ENCODE measurements at regions not wholly inside any gene's neighbourhood (a gene's known extent, or its start where the extent isn't known, plus 50 kb on each side); places are given as distances from the start of the nearest gene placed in this dataset.

DNA sequence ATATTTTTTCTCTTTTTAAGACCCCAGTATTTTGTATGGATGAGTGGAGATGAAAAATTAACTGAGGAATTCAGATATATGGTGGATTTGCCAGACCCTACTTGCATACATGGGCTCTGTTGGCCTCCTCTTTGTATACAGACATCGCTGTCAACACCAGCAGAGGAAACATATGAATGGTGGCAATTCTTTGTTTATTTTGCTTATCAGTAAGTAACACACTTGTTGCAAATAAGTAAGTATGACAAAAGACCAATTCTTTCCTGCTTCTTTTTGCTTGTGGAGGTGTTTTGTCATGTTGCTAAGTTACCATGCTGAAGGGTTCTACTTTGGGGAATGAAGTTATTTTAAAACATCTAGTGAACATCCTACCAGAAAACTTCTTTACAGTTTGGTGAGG lies 298.2 kb downstream of the KIF4B start:
- Histone ChIP-seq H4K20me1 (ENCODE audit: insufficient read depth, low read length) (no peaks in the 10 kb centered on the region), H3K4me2 (ENCODE audit: low read length) (no peak overlapping the region), H3K36me3 (ENCODE audit: insufficient read depth, low read length) (no peaks in the 10 kb centered on the region), H3K27ac (ENCODE audit: low read depth, low read length, poor library complexity, severe bottlenecking) (no peak overlapping the region), H3K79me2 (ENCODE audit: insufficient read depth, low read depth, low read length) (no peaks in the 10 kb centered on the region), H3K9me2 (ENCODE audit: insufficient read depth, low read length) (no peaks in the 10 kb centered on the region), H3K4me3 (ENCODE audit: low read depth, low read length, poor library complexity, severe bottlenecking) (no peak overlapping the region), H3K9me3 (ENCODE audit: low read length) (no peaks in the 10 kb centered on the region), H2AFZ (ENCODE audit: low read length) (no peak overlapping the region), H3K4me1 (ENCODE audit: insufficient read depth, low read length, poor library complexity, severe bottlenecking) (no peaks in the 10 kb centered on the region)
- BruUV-seq (replicated peaks) = no TSS peak
- no peak for TF ChIP-seq EZH2phosphoT487 (IDR thresholded peaks at IDR 0.05; ENCODE audit: borderline replicate concordance, low read depth, low read length)
- TF ChIP-seq, protein P1, sequence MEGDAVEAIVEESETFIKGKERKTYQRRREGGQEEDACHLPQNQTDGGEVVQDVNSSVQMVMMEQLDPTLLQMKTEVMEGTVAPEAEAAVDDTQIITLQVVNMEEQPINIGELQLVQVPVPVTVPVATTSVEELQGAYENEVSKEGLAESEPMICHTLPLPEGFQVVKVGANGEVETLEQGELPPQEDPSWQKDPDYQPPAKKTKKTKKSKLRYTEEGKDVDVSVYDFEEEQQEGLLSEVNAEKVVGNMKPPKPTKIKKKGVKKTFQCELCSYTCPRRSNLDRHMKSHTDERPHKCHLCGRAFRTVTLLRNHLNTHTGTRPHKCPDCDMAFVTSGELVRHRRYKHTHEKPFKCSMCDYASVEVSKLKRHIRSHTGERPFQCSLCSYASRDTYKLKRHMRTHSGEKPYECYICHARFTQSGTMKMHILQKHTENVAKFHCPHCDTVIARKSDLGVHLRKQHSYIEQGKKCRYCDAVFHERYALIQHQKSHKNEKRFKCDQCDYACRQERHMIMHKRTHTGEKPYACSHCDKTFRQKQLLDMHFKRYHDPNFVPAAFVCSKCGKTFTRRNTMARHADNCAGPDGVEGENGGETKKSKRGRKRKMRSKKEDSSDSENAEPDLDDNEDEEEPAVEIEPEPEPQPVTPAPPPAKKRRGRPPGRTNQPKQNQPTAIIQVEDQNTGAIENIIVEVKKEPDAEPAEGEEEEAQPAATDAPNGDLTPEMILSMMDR (conservative IDR thresholded peaks at IDR 0.05; ENCODE audit: low read length) = no peak
- DNase-seq (ENCODE audit: low spot score) = no peak
- CTCF ChIA-PET (ENCODE audit: unreplicated experiment) = no interaction called here
- POLR2A ChIA-PET = no interaction called here
- intact Hi-C loops (cut with micrococcal nuclease; ENCODE audit: unreplicated experiment) = no loop called here

DNA sequence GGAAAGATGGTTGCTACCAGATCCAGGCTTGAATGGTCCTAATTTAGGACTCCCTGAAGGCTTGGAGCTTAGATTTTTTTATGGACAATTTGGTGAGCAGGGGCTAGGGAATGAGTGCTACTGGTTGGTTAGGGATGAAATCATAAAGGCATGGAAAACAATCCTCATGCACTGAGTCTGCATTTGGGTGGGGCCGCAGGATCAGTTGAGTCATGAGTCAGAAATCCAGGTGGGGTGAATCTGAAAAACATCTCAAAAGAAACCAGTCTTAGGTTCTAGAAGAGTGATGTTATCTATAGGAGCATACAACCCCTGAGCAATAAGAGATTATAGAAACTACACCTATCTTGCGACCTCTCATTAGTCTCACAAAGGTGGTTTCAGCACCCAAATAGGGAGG lies 300.0 kb downstream of the KIF4B start:
- no peak for DNase-seq (ENCODE audit: low spot score)
- Histone ChIP-seq H3K27ac (ENCODE audit: low read depth, low read length, poor library complexity, severe bottlenecking) (no peak overlapping the region), H3K36me3 (ENCODE audit: insufficient read depth, low read length) (no peaks in the 10 kb centered on the region), H4K20me1 (ENCODE audit: insufficient read depth, low read length) (no peaks in the 10 kb centered on the region), H3K9me2 (ENCODE audit: insufficient read depth, low read length) (no peaks in the 10 kb centered on the region), H3K4me1 (ENCODE audit: insufficient read depth, low read length, poor library complexity, severe bottlenecking) (no peaks in the 10 kb centered on the region), H3K4me3 (ENCODE audit: low read depth, low read length, poor library complexity, severe bottlenecking) (no peak overlapping the region), H3K79me2 (ENCODE audit: insufficient read depth, low read depth, low read length) (no peaks in the 10 kb centered on the region), H2AFZ (ENCODE audit: low read length) (no peak overlapping the region), H3K9me3 (ENCODE audit: low read length) (no peaks in the 10 kb centered on the region), H3K4me2 (ENCODE audit: low read length) (no peak overlapping the region)
- TF ChIP-seq, protein P1 (conservative IDR thresholded peaks at IDR 0.05; ENCODE audit: low read length) = no peak
- no peak for TF ChIP-seq EZH2phosphoT487 (IDR thresholded peaks at IDR 0.05; ENCODE audit: borderline replicate concordance, low read depth, low read length)
- BruUV-seq (replicated peaks) = no TSS peak
- POLR2A ChIA-PET = interaction anchor here (0.6 to 1.0 kb wide), 3 partner anchors 10 to 228 kb away, joined by 3 read pairs; no protein-coding TSS in a partner anchor
- CTCF ChIA-PET (ENCODE audit: unreplicated experiment) = no interaction called here
- intact Hi-C loops (cut with micrococcal nuclease; ENCODE audit: unreplicated experiment) = no loop called here

DNA sequence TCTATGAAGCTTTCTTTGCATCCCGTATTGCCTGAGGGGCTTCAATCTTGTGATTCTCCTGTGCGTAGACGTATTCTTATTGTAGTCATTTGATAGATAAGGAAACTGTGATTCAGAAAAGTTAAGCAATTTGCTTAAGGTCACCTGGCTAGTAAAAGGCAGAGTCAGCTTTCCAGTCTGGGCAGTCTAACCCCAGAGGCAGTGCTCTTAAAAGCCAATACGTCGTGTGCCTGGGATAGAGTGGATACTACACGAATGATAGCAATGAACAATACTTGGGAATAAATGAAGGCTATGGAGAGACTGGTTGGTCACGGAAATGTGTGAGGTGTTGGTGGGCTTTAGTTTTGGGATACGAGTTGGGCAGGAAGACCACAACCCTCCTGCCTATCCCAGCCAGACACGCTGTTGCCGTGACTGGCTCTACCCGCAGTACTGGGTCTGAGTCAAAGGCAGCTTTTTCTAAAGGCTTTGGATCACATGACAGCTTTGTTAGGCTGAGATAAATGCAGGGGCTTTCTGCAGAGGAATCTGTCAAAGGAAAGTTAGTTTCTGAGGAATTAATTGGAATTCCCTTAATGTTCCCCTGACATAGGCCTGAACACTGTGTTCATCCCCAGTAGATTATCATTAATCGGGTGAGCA lies 302.6 kb downstream of the KIF4B start:
- H3K27ac ChIP-seq (ENCODE audit: low read depth, low read length, poor library complexity, severe bottlenecking) = no peak overlapping the region
- no peak overlapping the region for H3K4me3 ChIP-seq (ENCODE audit: low read depth, low read length, poor library complexity, severe bottlenecking)
- TF ChIP-seq, protein P1 (conservative IDR thresholded peaks at IDR 0.05; ENCODE audit: low read length) = no peak
- TF ChIP-seq EZH2phosphoT487 (IDR thresholded peaks at IDR 0.05; ENCODE audit: borderline replicate concordance, low read depth, low read length) = no peak
- no peaks in the 10 kb centered on the region for H3K9me3 ChIP-seq (ENCODE audit: low read length)
- no peaks in the 10 kb centered on the region for H3K79me2 ChIP-seq (ENCODE audit: insufficient read depth, low read depth, low read length)
- ChIA-PET POLR2A (no interaction called here), CTCF (ENCODE audit: unreplicated experiment) (no interaction called here)
- intact Hi-C loops (cut with micrococcal nuclease; ENCODE audit: unreplicated experiment) = no loop called here
- H3K4me2 ChIP-seq (ENCODE audit: low read length) = no peak overlapping the region
- H3K9me2 ChIP-seq (ENCODE audit: insufficient read depth, low read length) = no peaks in the 10 kb centered on the region
- DNase-seq (ENCODE audit: low spot score) = no peak
- H4K20me1 ChIP-seq (ENCODE audit: insufficient read depth, low read length) = no peaks in the 10 kb centered on the region
- no peak overlapping the region for H2AFZ ChIP-seq (ENCODE audit: low read length)
- no TSS peak for BruUV-seq (replicated peaks)
- H3K36me3 ChIP-seq (ENCODE audit: insufficient read depth, low read length) = no peaks in the 10 kb centered on the region
- no peaks in the 10 kb centered on the region for H3K4me1 ChIP-seq (ENCODE audit: insufficient read depth, low read length, poor library complexity, severe bottlenecking)
